Right lobe of liver (tissue), 6 donors: ENCODE measurements at regions not wholly inside any gene's neighbourhood (a gene's known extent, or its start where the extent isn't known, plus 50 kb on each side); places are given as distances from the start of the nearest gene placed in this dataset.

Experiments
- ATAC-seq, 4 donors: fragments of 200-7000 bp; cut with Tn5 transposase; one replicate each; pipeline ENCODE4 v1.9.1; 2020; ENCODE audit warnings: mild to moderate bottlenecking in 4 of 4, moderate library complexity in 4 of 4
- DNase-seq, 3 donors: peaks; one replicate each; pipeline ENCODE4 v3.0.0-alpha.2; 2020
- H3K27ac ChIP-seq, 3 donors: fragments of 200-600 bp; one replicate each; pipeline ENCODE4 v1.8.0; 2022
- H3K27me3 ChIP-seq, 2 donors: fragments of 200-600 bp; one replicate each; pipeline ENCODE4 v1.8.0; 2022
- H3K36me3 ChIP-seq, 4 donors: fragments of 200-600 bp; sonication (generic) in 1 of 4; one replicate each; pipeline versions ENCODE4 v1.5.1 to v1.8.0; 2017 to 2022; ENCODE audit warnings: control low read depth in 1 of 4
- H3K4me1 ChIP-seq, 4 donors: fragments of 200-600 bp; sonication (generic) in 1 of 4; one replicate each; pipeline versions ENCODE4 v1.5.1 to v1.8.0; 2017 to 2022; ENCODE audit warnings: control low read depth in 1 of 4
- H3K4me3 ChIP-seq, 3 donors: fragments of 200-600 bp; one replicate each; pipeline ENCODE4 v1.8.0; 2022
- H3K9me3 ChIP-seq, 4 donors: fragments of 200-600 bp; sonication (generic) in 1 of 4; one replicate each; pipeline versions ENCODE4 v1.5.1 to v1.8.0; 2017 to 2022; ENCODE audit warnings: control low read depth in 1 of 4
- POLR2A ChIP-seq: fragments of 450-650 bp; IDR thresholded peaks from one replicate; pipeline ENCODE4 v1.6.1; 2017; ENCODE audit warnings: antibody characterized with exemption, mild to moderate bottlenecking
- WGBS: methylation state at CpG from one replicate; pipeline ENCODE4 v1.1.6; 2018; ENCODE audit warnings: low coverage, low lambda C conversion rate; ENCODE audit not compliant: insufficient coverage; ENCODE audit errors: missing lambda C conversion rate; 5-methylcytosine and 5-hydroxymethylcytosine counted together
- intact Hi-C, 2 donors: fragments of 100-400 bp; cut with DNase I; formaldehyde crosslinking; loops; one replicate each; pipeline versions ENCODE4 v1.11.2 to v1.14.1; 2022
- TF ChIP-seq, protein P1 (sequence below), 4 donors: fragments of 200-600 bp in 3 of 4; fragments of 450-650 bp in 1 of 4; IDR thresholded peaks; one replicate each; pipeline versions ENCODE4 v1.5.1 to v1.8.0; 2016 to 2022; ENCODE audit warnings: antibody characterized with exemption in 4 of 4, mild to moderate bottlenecking in 2 of 4
- donor health status: DM: no; HTN: yes; CAD: no.
- donor health status: DM: no; HTN: no; CAD: no.
- donor health status: DM: no; HTN: no; CAD: no.
- donor health status: DM: no; HTN: yes; CAD: no.
- donor health status: DM: no; HTN: yes; CAD: no.

DNA sequence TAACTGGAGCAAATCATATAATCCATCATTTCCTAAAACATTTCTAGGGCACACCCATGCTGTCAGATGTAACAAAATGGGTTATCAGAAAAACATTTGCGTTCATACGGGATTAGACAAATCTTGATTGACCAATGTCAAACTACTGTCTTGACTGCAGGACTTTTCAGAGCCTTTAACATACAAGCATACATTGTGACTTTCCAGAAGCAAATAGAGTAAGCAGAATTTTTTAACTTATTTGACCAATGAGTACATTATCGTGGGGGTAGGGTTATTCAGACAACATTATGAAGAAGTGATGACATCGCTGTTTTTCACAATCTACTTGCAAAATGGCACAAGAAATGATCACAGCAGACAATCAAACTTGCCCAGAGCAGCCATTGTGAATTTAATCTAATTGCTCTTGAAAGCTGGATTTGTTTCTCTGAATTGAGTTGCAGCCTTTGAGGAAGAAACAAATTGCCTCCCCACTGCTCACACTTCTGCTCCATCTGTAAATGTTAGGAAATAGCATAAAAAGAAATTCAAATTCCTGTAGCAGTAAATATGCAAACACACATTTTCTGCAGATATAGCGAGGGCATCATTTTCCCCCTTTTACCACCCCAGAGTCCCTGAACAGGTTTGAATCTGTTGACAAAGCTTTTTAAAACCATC, 133.0 kb upstream of the DOK5 start:
- Histone ChIP-seq H3K4me3 (no peak overlapping the region), H3K27me3 (no peaks in the 10 kb centered on the region), H3K9me3 (no peaks in the 10 kb centered on the region), H3K4me1 (no peaks in the 10 kb centered on the region), H3K36me3 (no peaks in the 10 kb centered on the region), H3K27ac (no peak overlapping the region)
- 66% methylated on average over 5 of the region's 5 CpGs for WGBS
- ATAC-seq (no peak), DNase-seq (no peak)
- intact Hi-C loops: no loop called here
- TF ChIP-seq, protein P1, sequence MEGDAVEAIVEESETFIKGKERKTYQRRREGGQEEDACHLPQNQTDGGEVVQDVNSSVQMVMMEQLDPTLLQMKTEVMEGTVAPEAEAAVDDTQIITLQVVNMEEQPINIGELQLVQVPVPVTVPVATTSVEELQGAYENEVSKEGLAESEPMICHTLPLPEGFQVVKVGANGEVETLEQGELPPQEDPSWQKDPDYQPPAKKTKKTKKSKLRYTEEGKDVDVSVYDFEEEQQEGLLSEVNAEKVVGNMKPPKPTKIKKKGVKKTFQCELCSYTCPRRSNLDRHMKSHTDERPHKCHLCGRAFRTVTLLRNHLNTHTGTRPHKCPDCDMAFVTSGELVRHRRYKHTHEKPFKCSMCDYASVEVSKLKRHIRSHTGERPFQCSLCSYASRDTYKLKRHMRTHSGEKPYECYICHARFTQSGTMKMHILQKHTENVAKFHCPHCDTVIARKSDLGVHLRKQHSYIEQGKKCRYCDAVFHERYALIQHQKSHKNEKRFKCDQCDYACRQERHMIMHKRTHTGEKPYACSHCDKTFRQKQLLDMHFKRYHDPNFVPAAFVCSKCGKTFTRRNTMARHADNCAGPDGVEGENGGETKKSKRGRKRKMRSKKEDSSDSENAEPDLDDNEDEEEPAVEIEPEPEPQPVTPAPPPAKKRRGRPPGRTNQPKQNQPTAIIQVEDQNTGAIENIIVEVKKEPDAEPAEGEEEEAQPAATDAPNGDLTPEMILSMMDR (IDR thresholded peaks at IDR 0.05): no peak
- TF ChIP-seq POLR2A: no peak

DNA sequence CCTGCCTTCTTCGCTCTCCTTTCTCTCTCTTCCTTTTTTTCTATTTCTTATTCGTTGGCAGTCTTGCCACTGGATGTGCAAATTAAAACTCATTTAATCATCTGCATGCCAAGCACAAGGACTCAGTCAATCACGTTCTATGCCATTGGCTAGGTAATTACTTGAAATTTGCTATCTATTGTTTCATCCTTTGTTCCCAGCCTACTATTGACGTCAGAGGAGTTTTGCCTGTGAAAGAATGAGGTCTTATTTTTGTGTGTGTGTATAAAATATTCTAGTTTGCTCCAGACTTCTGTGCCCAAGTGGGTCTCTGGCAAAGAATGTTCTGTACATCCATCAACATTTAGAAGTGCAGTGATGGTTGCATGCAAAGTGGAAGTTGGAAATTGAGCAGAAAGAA, 132.3 kb upstream of the DOK5 start:
- H3K9me3 ChIP-seq: no peaks in the 10 kb centered on the region
- H3K27ac ChIP-seq: no peak overlapping the region
- ATAC-seq (no peak), DNase-seq (no peak)
- H3K4me1 ChIP-seq: no peaks in the 10 kb centered on the region
- TF ChIP-seq POLR2A: no peak
- TF ChIP-seq, protein P1 (IDR thresholded peaks at IDR 0.05): no peak
- H3K27me3 ChIP-seq: no peaks in the 10 kb centered on the region
- intact Hi-C loops: no loop called here
- no peak overlapping the region for H3K4me3 ChIP-seq
- no peaks in the 10 kb centered on the region for H3K36me3 ChIP-seq
- WGBS: 65% methylated on average over 4 of the region's 4 CpGs

DNA sequence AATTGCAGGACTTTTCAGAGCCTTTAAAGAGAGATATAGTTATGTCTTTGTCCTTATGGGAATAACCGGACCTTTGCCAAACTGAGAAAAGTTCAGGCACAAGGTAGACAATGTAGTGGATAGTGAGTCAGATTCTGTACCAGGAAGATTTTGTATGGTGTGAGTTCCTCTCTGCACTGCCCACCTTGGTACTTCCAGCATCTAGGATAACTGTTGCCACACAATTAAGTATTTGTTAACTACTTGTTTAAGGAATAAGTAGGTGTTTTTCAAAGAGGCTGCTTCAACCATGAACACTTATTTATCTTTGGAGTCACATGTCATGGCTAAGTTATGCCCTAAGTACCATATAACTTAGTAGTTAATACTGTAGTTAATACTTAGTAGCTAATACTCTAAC, 131.8 kb upstream of the DOK5 start:
- Histone ChIP-seq H3K27me3 (no peaks in the 10 kb centered on the region), H3K4me3 (no peak overlapping the region), H3K9me3 (no peaks in the 10 kb centered on the region), H3K27ac (no peak overlapping the region), H3K36me3 (no peaks in the 10 kb centered on the region), H3K4me1 (no peaks in the 10 kb centered on the region)
- DNase-seq (no peak), ATAC-seq (no peak)
- intact Hi-C loops: no loop called here
- whole genome bisulfite sequencing: 70% methylated on average over 1 of the region's 1 CpG
- TF ChIP-seq POLR2A: no peak
- TF ChIP-seq, protein P1 (IDR thresholded peaks at IDR 0.05): no peak

DNA sequence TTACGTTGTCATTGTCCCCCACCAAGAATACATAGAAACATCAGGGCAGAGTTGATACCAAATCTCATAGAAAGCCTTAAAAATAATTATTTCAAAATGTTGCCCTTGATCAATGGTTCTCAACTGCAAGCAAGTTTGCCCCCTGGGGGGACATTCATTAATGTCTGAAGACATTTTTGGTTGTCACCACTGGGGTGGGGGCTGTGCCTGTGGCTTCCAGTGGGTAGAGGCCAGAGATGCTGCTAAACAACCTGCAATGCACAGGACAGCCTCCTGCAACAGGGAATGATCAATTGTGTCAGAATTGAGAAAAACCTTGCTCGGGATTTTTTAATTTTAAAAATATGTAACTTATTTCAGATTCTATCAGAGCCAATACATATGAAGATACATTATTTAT, 130.6 kb upstream of the DOK5 start:
- DNase-seq (no peak), ATAC-seq (no peak)
- H3K27me3 ChIP-seq: no peaks in the 10 kb centered on the region
- no peak overlapping the region for H3K27ac ChIP-seq
- 61% methylated on average over 2 of the region's 2 CpGs for WGBS
- no peaks in the 10 kb centered on the region for H3K9me3 ChIP-seq
- H3K4me3 ChIP-seq: no peak overlapping the region
- TF ChIP-seq POLR2A: no peak
- TF ChIP-seq, protein P1 (IDR thresholded peaks at IDR 0.05): no peak
- no peaks in the 10 kb centered on the region for H3K36me3 ChIP-seq
- no peaks in the 10 kb centered on the region for H3K4me1 ChIP-seq
- intact Hi-C loops: no loop called here

DNA sequence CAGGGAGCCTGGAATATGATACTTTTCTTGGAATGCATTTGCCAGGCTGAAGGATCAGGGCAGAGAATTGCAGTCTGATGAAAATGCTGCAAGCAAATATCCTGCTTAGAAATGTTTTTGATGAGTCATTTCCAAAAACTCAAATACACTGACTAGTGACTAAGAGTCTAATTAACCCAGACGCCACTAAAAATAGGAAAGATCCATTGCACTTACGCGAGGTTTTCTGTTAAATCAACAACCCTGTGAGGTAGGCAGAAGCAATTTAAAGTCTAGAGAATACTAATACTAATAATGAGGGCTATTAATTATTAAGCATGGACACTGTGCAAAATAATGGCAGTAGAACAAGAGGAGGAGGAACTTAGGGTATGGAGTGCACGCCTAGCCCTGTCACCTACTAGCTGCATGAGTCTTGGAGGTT, 130.1 kb upstream of the DOK5 start:
- Histone ChIP-seq H3K27me3 (no peaks in the 10 kb centered on the region), H3K9me3 (no peaks in the 10 kb centered on the region), H3K4me1 (no peaks in the 10 kb centered on the region), H3K27ac (no peak overlapping the region), H3K4me3 (no peak overlapping the region), H3K36me3 (no peaks in the 10 kb centered on the region)
- intact Hi-C loops: no loop called here
- ATAC-seq (peak in 1 of 4 donors; percentile 45), DNase-seq (no peak)
- WGBS: 37% methylated on average over 4 of the region's 4 CpGs
- TF ChIP-seq, protein P1 (IDR thresholded peaks at IDR 0.05): no peak
- no peak for TF ChIP-seq POLR2A
